ENCODE measurements at regions not wholly inside any gene's neighbourhood (a gene's known extent, or its start where the extent isn't known, plus 50 kb on each side); places are given as distances from the start of the nearest gene placed in this dataset.

- Histone ChIP-seq H3K27ac (ENCODE audit: low read length in 2 of 2) (no peak overlapping the region), H3K9me3 (ENCODE audit: control extremely low read depth in 1 of 3, control insufficient read depth in 2 of 3, insufficient read depth in 1 of 3, low read length in 2 of 3) (peaks cover 0 to 7% (median 1%) of the 10 kb centered on the region in 3 donors), H3K9ac (ENCODE audit: low read length) (no peak overlapping the region), H3K4me1 (ENCODE audit: control insufficient read depth in 2 of 2, insufficient read depth in 2 of 2, low read length in 2 of 2) (no peaks in the 10 kb centered on the region), H2AFZ (ENCODE audit: insufficient read depth, low read depth, low read length, poor library complexity, severe bottlenecking) (no peak overlapping the region), H3K4me3 (ENCODE audit: control extremely low read depth in 1 of 5, extremely low read depth in 1 of 5, insufficient read depth in 1 of 5, low read depth in 2 of 5, low read length in 4 of 5) (no peak overlapping the region), H3K27me3 (replicated peaks in 1 of 4; ENCODE audit: control extremely low read depth in 1 of 4, control insufficient read depth in 3 of 4, insufficient read depth in 4 of 4, low read length in 3 of 4) (no peaks in the 10 kb centered on the region), H4K20me1 (ENCODE audit: control insufficient read depth, insufficient read depth, low read length, poor library complexity, severe bottlenecking) (no peaks in the 10 kb centered on the region), H3K4me2 (replicated peaks; ENCODE audit: low read depth, low read length, poor library complexity, severe bottlenecking) (no peak overlapping the region), H3K79me2 (ENCODE audit: control insufficient read depth, insufficient read depth, low read length) (no peaks in the 10 kb centered on the region), H3K36me3 (replicated peaks in 1 of 2; ENCODE audit: control extremely low read depth in 1 of 2, control insufficient read depth in 1 of 2, extremely low read depth in 1 of 2, insufficient read depth in 2 of 2, low read length in 1 of 2) (no peaks in the 10 kb centered on the region)
- TF ChIP-seq CTCF (IDR thresholded peaks at IDR 0.05) (no peak), EZH2 (IDR thresholded peaks at IDR 0.05; ENCODE audit: borderline replicate concordance, insufficient read depth, low read depth, low read length, poor library complexity, severe bottlenecking) (no peak)
- Mint-ChIP-seq H3K4me3 (no peak overlapping the region), H3K4me1 (no peaks in the 10 kb centered on the region), H3K27me3 (peaks cover 4% of the 10 kb centered on the region), H3K27ac (no peak overlapping the region), H3K9me3 (ENCODE audit: insufficient read depth) (peaks cover 2% of the 10 kb centered on the region)
- intact Hi-C loops (cut with micrococcal nuclease): no loop called here
- ChIA-PET CTCF (no interaction called here), POLR2A (no interaction called here)
- ATAC-seq (ENCODE audit: low read depth) (no peak), DNase-seq (no peak)
- WGBS (ENCODE audit: insufficient coverage): 94% methylated on average over 6 of the region's 8 CpGs
Observed at GRCh38 chr3:87147562-87147961, 79.5 kb upstream of the CHMP2B start.

DNA sequence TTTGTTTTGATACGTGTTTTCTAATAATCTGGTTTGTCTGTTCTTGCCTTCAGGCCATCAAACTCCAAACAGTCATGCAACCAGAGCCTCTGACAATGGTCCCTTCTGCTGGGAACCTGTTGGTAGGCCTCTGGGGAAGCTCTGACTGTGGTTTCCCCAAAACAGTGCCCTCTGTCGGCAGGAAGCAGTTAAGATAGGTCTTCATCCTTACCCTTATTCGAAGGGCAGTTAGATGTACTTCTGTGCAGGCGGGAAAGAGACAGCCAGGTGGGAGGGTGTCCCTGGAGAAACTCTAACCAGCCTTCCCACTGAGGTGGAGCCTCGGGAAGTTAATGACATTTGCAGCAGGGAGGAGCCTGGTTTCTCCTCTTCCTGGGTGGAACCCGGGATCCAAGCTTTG, 81.6 kb upstream of the CHMP2B start:
- intact Hi-C loops (cut with micrococcal nuclease): no loop called here

More for the DNA sequence above, 81.6 kb upstream of the CHMP2B start:
- H3K4me3 ChIP-seq (ENCODE audit: control extremely low read depth in 1 of 5, extremely low read depth in 1 of 5, insufficient read depth in 1 of 5, low read depth in 2 of 5, low read length in 4 of 5): no peak overlapping the region
- no peaks in the 10 kb centered on the region for H3K79me2 ChIP-seq (ENCODE audit: control insufficient read depth, insufficient read depth, low read length)
- ChIA-PET CTCF (no interaction called here), POLR2A (no interaction called here)
- peaks cover 1 to 17% (median 11%) of the 10 kb centered on the region in 3 donors for H3K9me3 ChIP-seq (ENCODE audit: control extremely low read depth in 1 of 3, control insufficient read depth in 2 of 3, insufficient read depth in 1 of 3, low read length in 2 of 3)
- no peak overlapping the region for H3K27ac ChIP-seq (ENCODE audit: low read length in 2 of 2)
- H3K4me2 ChIP-seq (replicated peaks; ENCODE audit: low read depth, low read length, poor library complexity, severe bottlenecking): no peak overlapping the region
- no peaks in the 10 kb centered on the region for H4K20me1 ChIP-seq (ENCODE audit: control insufficient read depth, insufficient read depth, low read length, poor library complexity, severe bottlenecking)
- no peaks in the 10 kb centered on the region for H3K27me3 ChIP-seq (replicated peaks in 1 of 4; ENCODE audit: control extremely low read depth in 1 of 4, control insufficient read depth in 3 of 4, insufficient read depth in 4 of 4, low read length in 3 of 4)
- no peak for DNase-seq
- ATAC-seq (ENCODE audit: low read depth): no peak
- no peak for TF ChIP-seq EZH2 (IDR thresholded peaks at IDR 0.05; ENCODE audit: borderline replicate concordance, insufficient read depth, low read depth, low read length, poor library complexity, severe bottlenecking)
- TF ChIP-seq CTCF (IDR thresholded peaks at IDR 0.05): peak; percentile 9
- no peaks in the 10 kb centered on the region for H3K4me1 ChIP-seq (ENCODE audit: control insufficient read depth in 2 of 2, insufficient read depth in 2 of 2, low read length in 2 of 2)
- Mint-ChIP-seq H3K27me3 (peaks cover 3% of the 10 kb centered on the region), H3K27ac (no peak overlapping the region), H3K9me3 (ENCODE audit: insufficient read depth) (peaks cover 2% of the 10 kb centered on the region), H3K4me1 (no peaks in the 10 kb centered on the region), H3K4me3 (no peak overlapping the region)
- no peak overlapping the region for H2AFZ ChIP-seq (ENCODE audit: insufficient read depth, low read depth, low read length, poor library complexity, severe bottlenecking)
- H3K36me3 ChIP-seq (replicated peaks in 1 of 2; ENCODE audit: control extremely low read depth in 1 of 2, control insufficient read depth in 1 of 2, extremely low read depth in 1 of 2, insufficient read depth in 2 of 2, low read length in 1 of 2): no peaks in the 10 kb centered on the region
- no peak overlapping the region for H3K9ac ChIP-seq (ENCODE audit: low read length)
- 89% methylated on average over 2 of the region's 6 CpGs for WGBS (ENCODE audit: insufficient coverage)
